B cell (primary cell): ENCODE measurements at regions not wholly inside any gene's neighbourhood (a gene's known extent, or its start where the extent isn't known, plus 50 kb on each side); places are given as distances from the start of the nearest gene placed in this dataset.

ENCODE experiments used
- ATAC-seq: fragments of 200-7000 bp; cut with Tn5 transposase; one replicate; pipeline ENCODE4 v1.10.0; 2021; ENCODE audit warnings: low read depth, mild to moderate bottlenecking, moderate number of reproducible peaks, moderate library complexity
- CTCF ChIA-PET: fragments of 350-600 bp; sonication (Branson Sonifier 250); formaldehyde crosslinking; loops from one replicate; lab custom pipeline; 2021; ENCODE audit warnings: antibody characterized with exemption, inconsistent platforms; lab: Charles Lee
- POLR2A ChIA-PET: fragments of 350-600 bp; sonication (Branson Sonifier 250); formaldehyde crosslinking; loops from one replicate; lab custom pipeline; 2021; ENCODE audit warnings: antibody characterized with exemption; lab: Charles Lee
- DNase-seq: peaks from one replicate; pipeline ENCODE4 v3.0.0; 2013
- H2AFZ ChIP-seq: 2 replicates; pipeline ENCODE4 v1.6.1; 2012; ENCODE audit warnings: mild to moderate bottlenecking, low read depth, low read length; ENCODE audit not compliant: insufficient read depth, poor library complexity, severe bottlenecking
- H3K27ac ChIP-seq, 2 donors: 1 replicate in 1 of 2; 2 replicates in 1 of 2; pipeline ENCODE4 v1.5.1; 2012 to 2013; ENCODE audit warnings: low read length in 2 of 2, mild to moderate bottlenecking in 2 of 2, moderate library complexity in 1 of 2
- H3K27me3 ChIP-seq, 4 experiments: fragments of 200-600 bp in 1 of 4; sonication (generic) in 1 of 4; replicated peaks in 1 of 4; 1 replicate in 2 of 4; 2 replicates in 2 of 4; pipeline versions ENCODE4 v1.6.1 to v1.7.0; 2013 to 2016; ENCODE audit warnings: low read length in 3 of 4, mild to moderate bottlenecking in 2 of 4, mixed read lengths in 1 of 4, moderate library complexity in 1 of 4; ENCODE audit not compliant: insufficient read depth in 4 of 4, control insufficient read depth in 3 of 4; ENCODE audit errors: control extremely low read depth in 1 of 4
- H3K36me3 ChIP-seq, 2 experiments: replicated peaks in 1 of 2; 1 replicate in 1 of 2; 2 replicates in 1 of 2; pipeline versions ENCODE4 v1.6.1 to v1.7.1; 2013; ENCODE audit warnings: low read length in 1 of 2; ENCODE audit not compliant: insufficient read depth in 2 of 2, control insufficient read depth in 1 of 2; ENCODE audit errors: control extremely low read depth in 1 of 2, extremely low read depth in 1 of 2
- H3K4me1 ChIP-seq, 2 donors: fragments of 200-600 bp in 1 of 2; sonication (generic) in 1 of 2; 1 replicate in 1 of 2; 2 replicates in 1 of 2; pipeline versions ENCODE4 v1.5.1 to v1.6.1; 2013 to 2017; ENCODE audit warnings: low read length in 2 of 2; ENCODE audit not compliant: control insufficient read depth in 2 of 2, insufficient read depth in 2 of 2
- H3K4me2 ChIP-seq: replicated peaks from 2 replicates; pipeline ENCODE3; 2012; ENCODE audit warnings: mild to moderate bottlenecking, low read depth, low read length; ENCODE audit not compliant: poor library complexity, severe bottlenecking
- H3K4me3 ChIP-seq, 5 experiments: fragments of 200-600 bp in 1 of 5; sonication (generic) in 1 of 5; 1 replicate in 3 of 5; 2 replicates in 2 of 5; pipeline versions ENCODE4 v1.5.1 to v1.7.0; 2011 to 2016; ENCODE audit warnings: low read length in 4 of 5, mild to moderate bottlenecking in 4 of 5, low read depth in 2 of 5, control low read depth in 1 of 5, moderate library complexity in 1 of 5; ENCODE audit not compliant: insufficient read depth in 1 of 5; ENCODE audit errors: control extremely low read depth in 1 of 5, extremely low read depth in 1 of 5
- H3K79me2 ChIP-seq: fragments of 200-600 bp; sonication (generic); one replicate; pipeline ENCODE4 v1.6.0; 2016; ENCODE audit warnings: low read length; ENCODE audit not compliant: control insufficient read depth, insufficient read depth
- H3K9ac ChIP-seq: fragments of 200-600 bp; sonication (generic); 2 replicates; pipeline ENCODE4 v1.6.1; 2017; ENCODE audit warnings: mild to moderate bottlenecking, low read length, moderate library complexity
- H3K9me3 ChIP-seq, 3 donors: one replicate each; pipeline versions ENCODE4 v1.6.1 to v1.7.1; 2013; ENCODE audit warnings: low read length in 2 of 3; ENCODE audit not compliant: control insufficient read depth in 2 of 3, insufficient read depth in 1 of 3; ENCODE audit errors: control extremely low read depth in 1 of 3
- H4K20me1 ChIP-seq: 2 replicates; pipeline ENCODE4 v1.6.0; 2012; ENCODE audit warnings: mild to moderate bottlenecking, low read length; ENCODE audit not compliant: insufficient read depth, control insufficient read depth, poor library complexity, severe bottlenecking
- H3K27ac Mint-ChIP-seq: one replicate; pipeline ENCODE4 v1.8.0; 2021; ENCODE audit warnings: mixed read lengths
- H3K27me3 Mint-ChIP-seq: one replicate; pipeline ENCODE4 v1.8.0; 2021; ENCODE audit warnings: mixed read lengths
- H3K4me1 Mint-ChIP-seq: one replicate; pipeline ENCODE4 v1.8.0; 2021; ENCODE audit warnings: mixed read lengths
- H3K4me3 Mint-ChIP-seq: one replicate; pipeline ENCODE4 v1.8.0; 2021; ENCODE audit warnings: mixed read lengths
- H3K9me3 Mint-ChIP-seq: one replicate; pipeline ENCODE4 v1.8.0; 2022; ENCODE audit warnings: mixed read lengths; ENCODE audit not compliant: insufficient read depth
- CTCF ChIP-seq: fragments of 200-600 bp; IDR thresholded peaks from one replicate; pipeline ENCODE4 v1.8.0; 2022; ENCODE audit warnings: antibody characterized with exemption, mild to moderate bottlenecking
- EZH2 ChIP-seq: IDR thresholded peaks from 2 replicates; pipeline ENCODE4 v1.6.1; 2012; ENCODE audit warnings: borderline replicate concordance, low read depth, mild to moderate bottlenecking, moderate library complexity, low read length; ENCODE audit not compliant: insufficient read depth, poor library complexity, severe bottlenecking
- WGBS: methylation state at CpG from one replicate; pipeline ENCODE4 v1.1.5; 2013; ENCODE audit warnings: missing lambda C conversion rate; ENCODE audit not compliant: insufficient coverage; 5-methylcytosine and 5-hydroxymethylcytosine counted together
- intact Hi-C: fragments of 100-400 bp; cut with micrococcal nuclease; formaldehyde crosslinking; loops from one replicate; pipeline ENCODE4 v1.10.0; 2022

GRCh38 chr1:90341516-90341915 is 346.6 kb downstream of the ZNF326 start:
- no CpG with 5 or more reads among the region's 1 CpG for WGBS
- CTCF ChIA-PET = no interaction called here

GRCh38 chr1:90340606-90341005 is 345.7 kb downstream of the ZNF326 start:
- Histone ChIP-seq H3K4me3 (no peak overlapping the region), H3K27ac (no peak overlapping the region), H3K4me1 (no peaks in the 10 kb centered on the region), H3K27me3 (no peaks in the 10 kb centered on the region), H4K20me1 (no peaks in the 10 kb centered on the region), H3K4me2 (no peak overlapping the region), H3K9me3 (no peaks in the 10 kb centered on the region), H3K79me2 (no peaks in the 10 kb centered on the region), H2AFZ (no peak overlapping the region), H3K36me3 (no peaks in the 10 kb centered on the region), H3K9ac (no peak overlapping the region)
- intact Hi-C loops = no loop called here
- Mint-ChIP-seq H3K27ac (no peak overlapping the region), H3K27me3 (no peaks in the 10 kb centered on the region), H3K9me3 (no peaks in the 10 kb centered on the region), H3K4me3 (no peak overlapping the region), H3K4me1 (no peaks in the 10 kb centered on the region)
- no CpG with 5 or more reads among the region's 2 CpGs for WGBS
- POLR2A ChIA-PET = no interaction called here
- no peak for TF ChIP-seq CTCF
- no peak for TF ChIP-seq EZH2
- DNase-seq (no peak), ATAC-seq (no peak)
- CTCF ChIA-PET = no interaction called here

More at GRCh38 chr1:90341516-90341915, 346.6 kb downstream of the ZNF326 start:
- no peak overlapping the region for H3K9ac ChIP-seq
- H4K20me1 ChIP-seq = no peaks in the 10 kb centered on the region
- H3K27me3 Mint-ChIP-seq = no peaks in the 10 kb centered on the region
- H3K36me3 ChIP-seq = no peaks in the 10 kb centered on the region
- no peaks in the 10 kb centered on the region for H3K79me2 ChIP-seq
- no peaks in the 10 kb centered on the region for H3K27me3 ChIP-seq
- no peaks in the 10 kb centered on the region for H3K4me1 Mint-ChIP-seq
- no peak overlapping the region for H3K27ac Mint-ChIP-seq
- ATAC-seq = no peak
- H3K4me1 ChIP-seq = no peaks in the 10 kb centered on the region
- H3K27ac ChIP-seq = no peak overlapping the region
- H3K4me2 ChIP-seq = no peak overlapping the region
- DNase-seq = no peak
- TF ChIP-seq EZH2 = no peak
- no peak for TF ChIP-seq CTCF
- no peaks in the 10 kb centered on the region for H3K9me3 Mint-ChIP-seq
- H3K4me3 Mint-ChIP-seq = no peak overlapping the region
- intact Hi-C loops = no loop called here
- POLR2A ChIA-PET = no interaction called here
- H3K4me3 ChIP-seq = no peak overlapping the region
- no peaks in the 10 kb centered on the region for H3K9me3 ChIP-seq
- no peak overlapping the region for H2AFZ ChIP-seq
